ENCODE measurements at regions not wholly inside any gene's neighbourhood (a gene's known extent, or its start where the extent isn't known, plus 50 kb on each side); places are given as distances from the start of the nearest gene placed in this dataset.

- TF ChIP-seq POLR2A (IDR thresholded peaks at IDR 0.05) (no peak), CTCF (IDR thresholded peaks at IDR 0.05) (no peak)
Observed at GRCh38 chr9:7318920-7319319, 480.7 kb downstream of the DMAC1 start.

Measured in right lobe of liver (tissue), 4 donors.